GM03348 (cell line): ENCODE measurements at regions not wholly inside any gene's neighbourhood (a gene's known extent, or its start where the extent isn't known, plus 50 kb on each side); places are given as distances from the start of the nearest gene placed in this dataset.

ENCODE experiments used
- DNase-seq: peaks from one replicate; pipeline ENCODE4 v3.0.0; 2012; ENCODE audit warnings: low spot score

DNA sequence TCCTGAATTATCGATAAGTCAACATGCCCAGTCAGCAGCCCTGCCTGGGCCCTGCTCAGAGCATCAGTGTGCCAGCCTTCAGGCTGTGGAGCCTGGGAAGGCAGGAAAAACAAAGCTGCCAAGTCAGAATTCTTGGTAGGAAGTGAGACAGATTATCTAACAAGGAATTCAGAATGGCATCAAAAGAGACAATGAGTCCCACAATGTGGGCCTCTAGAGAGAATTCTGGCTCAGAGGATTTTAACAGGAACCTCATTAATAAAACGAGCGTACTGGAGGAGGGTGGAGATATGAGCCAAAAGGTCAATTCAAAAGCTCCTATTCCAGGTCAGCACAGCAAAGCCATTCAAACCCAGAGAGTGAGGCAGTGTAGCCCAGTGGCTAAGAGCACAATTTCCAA lies 327.6 kb upstream of the MMADHC start:
- no peak for DNase-seq

DNA sequence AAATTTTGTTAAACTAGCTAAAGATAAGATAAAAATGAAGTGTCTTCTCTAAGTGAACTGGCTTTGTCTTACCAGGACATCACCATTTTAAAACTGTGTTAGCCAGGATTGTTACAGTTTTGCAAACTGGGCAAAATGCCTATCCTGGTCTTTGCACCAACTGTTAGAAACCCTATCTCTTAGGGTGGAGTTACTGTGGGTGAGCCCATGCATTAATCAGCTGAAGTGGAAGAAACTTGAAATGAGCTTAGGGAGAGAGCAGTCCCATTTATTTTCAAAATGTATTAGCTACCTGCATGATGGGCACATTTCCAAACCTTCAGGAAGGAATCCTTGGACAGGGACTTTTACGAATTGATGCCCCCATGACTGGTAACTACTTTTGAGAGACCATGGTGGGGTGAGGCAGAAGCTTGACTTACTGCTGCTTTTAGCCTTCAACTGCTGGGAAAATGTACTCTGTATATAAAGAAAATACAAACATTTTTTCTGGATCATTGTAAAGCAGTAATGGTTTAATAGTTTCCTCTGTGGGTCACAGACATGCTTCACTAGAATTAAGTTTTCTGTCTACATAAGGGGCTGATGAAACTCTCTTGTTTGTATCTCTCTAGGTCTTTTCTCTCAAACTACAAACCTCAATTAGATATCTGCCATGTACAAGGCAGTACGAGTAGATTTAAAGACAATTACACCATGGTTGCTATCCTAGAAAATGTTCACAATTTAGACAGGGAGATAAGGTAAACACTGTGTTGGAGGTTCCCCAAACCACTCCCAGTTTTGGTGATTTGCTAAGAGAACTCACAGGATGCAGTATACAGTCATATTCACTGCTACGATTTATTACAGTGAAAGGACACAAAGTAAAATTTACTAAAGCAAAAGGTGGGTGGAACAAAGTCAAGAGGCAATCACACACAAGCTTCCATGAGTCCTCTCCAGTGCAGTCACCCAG lies 321.4 kb upstream of the MMADHC start:
- DNase-seq = no peak

DNA sequence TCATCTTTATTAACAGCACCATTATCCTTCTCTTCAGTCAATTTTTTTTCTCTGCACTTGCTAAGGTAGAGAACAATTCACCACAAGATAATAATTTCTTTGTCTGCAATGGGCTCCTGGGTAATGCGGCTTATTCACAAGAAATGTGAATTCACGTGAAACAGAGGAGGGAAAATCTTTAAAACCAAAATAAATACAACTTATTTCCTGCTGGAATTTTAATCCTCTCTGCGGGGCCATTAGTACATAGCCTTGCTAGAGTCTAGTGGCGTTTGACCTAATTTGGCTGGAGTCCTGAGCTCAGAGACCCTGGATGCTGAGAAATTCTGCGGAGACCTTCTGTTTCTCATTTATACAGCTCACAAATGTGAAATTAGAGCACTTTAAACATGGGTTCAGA lies 319.3 kb upstream of the MMADHC start:
- no peak for DNase-seq

DNA sequence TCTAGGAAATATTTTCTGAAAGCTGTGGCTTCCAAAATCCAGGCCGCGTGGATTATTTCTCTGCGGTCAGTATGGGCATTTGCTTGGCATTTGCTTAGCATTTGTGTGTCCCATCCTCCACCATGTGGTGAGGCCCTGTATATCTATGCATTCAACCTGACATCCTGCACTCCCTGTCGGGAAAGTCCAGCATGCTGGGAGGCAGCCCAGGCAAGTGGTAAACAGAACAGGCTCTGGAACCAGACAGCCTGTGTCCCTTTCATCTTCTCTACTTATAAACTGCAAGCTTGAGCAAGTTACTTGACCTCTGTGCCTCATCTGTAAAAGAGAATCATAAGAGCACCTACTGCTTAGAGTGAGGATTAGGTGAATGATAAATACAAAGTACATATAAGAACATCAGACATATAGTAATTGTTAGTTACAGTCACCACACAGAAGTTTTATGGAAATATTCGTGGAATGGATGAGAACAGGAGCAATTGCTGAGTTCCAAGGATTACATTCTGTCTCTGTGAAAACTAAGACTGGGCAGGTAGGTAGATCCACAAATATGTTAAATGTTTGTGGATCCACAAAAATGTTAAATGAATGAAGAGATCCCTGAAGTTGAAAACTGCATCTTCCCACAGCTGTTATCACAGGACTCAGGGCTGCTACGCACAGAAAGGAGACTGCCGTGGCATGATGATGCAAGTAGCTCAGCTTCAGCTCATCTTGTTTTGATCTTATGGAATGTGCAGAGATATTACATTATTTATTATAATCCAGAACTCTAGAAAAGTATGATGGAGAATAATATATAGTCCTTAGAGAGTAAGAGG lies 317.0 kb upstream of the MMADHC start:
- no peak for DNase-seq

DNA sequence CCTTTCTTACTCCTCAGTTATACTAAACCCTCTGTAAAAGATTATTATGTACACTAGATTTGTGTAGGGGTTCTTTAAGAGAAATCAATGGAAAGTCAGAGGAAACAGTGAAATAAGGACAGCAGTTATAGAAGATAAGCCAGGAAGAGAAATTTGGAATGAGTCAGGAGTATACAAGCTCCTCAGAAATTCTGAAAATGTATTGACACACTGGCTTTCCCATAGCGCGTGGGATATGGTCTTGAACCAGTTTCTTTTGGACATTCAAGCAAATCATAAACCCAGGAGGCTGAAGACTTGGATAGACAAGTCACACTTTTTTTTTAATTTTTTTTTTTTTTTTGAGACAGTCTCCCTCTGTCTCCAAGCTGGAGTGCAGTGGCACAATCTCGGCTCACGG lies 316.1 kb upstream of the MMADHC start:
- DNase-seq = peak; percentile 20

DNA sequence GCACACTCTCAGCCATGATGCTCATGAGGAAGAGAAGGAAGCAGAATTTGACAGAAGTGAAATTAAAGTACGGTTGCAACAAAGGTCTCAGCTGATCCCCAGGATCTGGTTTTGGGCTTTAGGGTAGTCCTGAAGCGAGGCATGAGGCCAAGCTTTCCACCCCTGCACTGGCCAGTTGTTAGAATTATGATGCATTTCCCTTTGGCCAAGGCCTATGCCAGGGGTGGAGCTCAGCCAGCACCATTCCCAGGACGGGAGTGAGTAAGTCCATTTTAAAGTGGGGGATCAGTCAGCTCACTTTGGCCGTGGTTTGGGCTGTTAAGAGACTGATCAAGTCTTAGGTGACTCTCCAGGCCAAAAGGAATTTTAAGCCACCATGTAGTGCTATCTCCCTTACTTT lies 314.5 kb upstream of the MMADHC start:
- peak; percentile 65 for DNase-seq

DNA sequence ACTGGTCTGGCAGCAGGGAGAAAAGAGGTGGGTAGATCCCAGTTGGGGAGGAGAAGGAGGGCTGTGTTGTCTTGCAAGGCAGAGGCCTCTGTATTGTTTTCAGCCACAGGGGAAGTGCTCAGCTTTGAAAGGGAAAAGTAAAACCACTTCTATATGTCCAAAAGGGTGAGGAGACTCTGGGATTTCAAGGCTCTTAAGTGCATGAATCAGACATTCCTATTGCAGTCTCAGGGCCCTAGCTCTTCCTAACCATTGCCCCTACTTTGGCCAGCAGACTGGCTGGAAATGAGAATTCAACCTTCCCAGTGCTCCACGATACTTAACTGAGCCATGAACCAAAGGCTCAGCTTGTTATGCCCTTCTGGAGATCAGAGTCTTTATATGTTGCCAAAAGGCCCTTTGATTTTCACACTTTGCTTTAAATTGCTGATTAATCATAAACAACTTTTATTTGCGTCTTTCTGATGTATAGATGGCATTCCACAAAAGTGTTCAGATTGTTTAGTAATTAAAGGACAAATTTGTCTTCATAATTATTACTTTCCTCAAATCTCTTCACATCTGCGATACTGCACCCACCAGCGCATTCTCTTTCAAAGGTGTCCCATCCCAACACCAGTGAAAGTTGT lies 313.8 kb upstream of the MMADHC start:
- no peak for DNase-seq

GRCh38 chr2:149899390-149899789 lies 311.8 kb upstream of the MMADHC start:
- no peak for DNase-seq

DNA sequence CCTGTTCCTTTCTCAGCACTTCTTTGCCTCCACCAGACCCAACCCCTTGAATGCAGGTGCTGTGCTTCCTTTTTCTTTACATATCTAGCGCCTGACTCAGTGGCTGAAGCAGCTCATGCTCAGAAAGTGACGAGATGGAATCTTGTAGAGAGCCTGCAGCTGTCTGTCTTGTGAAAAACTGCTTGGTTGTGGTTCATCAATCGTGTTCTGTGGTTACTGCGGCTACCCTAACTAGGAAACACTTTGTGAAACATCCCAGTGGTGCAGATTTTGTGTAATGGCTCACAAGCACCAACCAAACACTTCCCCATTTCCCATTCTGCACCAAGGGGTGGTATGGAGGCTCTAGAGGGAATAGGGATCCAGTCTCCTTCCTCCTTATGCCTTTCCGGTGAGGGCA lies 307.2 kb upstream of the MMADHC start:
- no peak for DNase-seq

DNA sequence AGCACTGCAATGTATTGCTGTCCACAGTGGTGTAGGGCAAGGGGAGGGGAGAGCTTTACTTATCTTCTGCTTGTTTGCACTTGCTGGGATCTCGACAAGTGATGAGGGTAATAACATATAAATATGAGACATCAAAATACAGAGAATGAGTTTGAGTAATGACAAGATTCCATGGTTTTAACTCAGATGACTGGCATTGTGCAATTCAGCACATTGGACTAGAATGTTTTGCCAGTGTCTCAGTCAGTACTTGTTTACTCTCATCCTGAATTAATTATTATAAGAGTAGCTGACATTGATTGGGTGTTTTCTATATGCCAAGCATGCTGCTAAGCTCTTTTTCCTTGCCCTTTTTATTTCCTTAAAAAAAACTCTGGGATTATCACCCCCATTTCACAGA lies 306.7 kb upstream of the MMADHC start:
- DNase-seq = peak; percentile 29

DNA sequence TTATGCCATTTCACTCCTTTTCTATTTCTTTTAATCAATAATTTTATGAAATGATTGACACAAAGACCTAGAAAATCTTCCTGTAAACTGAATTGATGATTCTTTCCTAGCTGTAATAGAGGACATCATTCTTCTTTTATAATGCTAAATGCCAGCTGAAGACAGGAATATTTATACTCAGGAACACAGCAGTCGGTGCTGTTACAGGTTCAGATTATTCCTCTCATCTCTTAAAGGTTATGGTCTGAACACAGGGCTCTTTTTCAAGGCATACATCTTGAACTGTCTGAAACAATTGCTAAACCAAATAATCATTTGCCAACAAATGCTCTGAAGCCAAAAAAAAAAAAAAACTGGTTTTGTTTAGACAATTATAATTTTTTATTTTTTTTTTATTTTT lies 305.0 kb upstream of the MMADHC start:
- DNase-seq = no peak

GRCh38 chr2:149885946-149886345 lies 298.4 kb upstream of the MMADHC start:
- DNase-seq = no peak

- no peak for DNase-seq
Observed at GRCh38 chr2:149885468-149885867, 297.9 kb upstream of the MMADHC start.

GRCh38 chr2:149884871-149885270 lies 297.3 kb upstream of the MMADHC start:
- no peak for DNase-seq

DNA sequence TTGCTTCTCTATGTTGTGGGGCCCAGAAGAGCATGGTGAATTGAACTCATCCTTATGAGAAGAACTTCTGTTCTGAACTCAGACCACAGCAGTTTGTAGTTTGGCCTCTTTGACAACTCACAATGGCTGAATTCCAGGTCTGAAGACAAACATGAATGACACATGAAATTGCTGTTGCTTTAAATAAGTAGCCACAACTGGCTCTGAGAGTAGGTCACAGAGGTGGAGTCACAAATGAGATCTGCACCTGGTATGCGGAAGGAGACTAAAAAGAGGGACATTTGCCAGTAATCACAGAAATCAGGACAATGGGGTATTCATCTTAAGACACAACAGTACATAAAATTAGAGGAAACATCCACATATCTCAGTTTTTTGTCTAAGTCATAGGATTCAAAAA lies 290.3 kb upstream of the MMADHC start:
- no peak for DNase-seq

- DNase-seq = no peak
Observed at GRCh38 chr2:149877074-149877473, 289.5 kb upstream of the MMADHC start.

DNA sequence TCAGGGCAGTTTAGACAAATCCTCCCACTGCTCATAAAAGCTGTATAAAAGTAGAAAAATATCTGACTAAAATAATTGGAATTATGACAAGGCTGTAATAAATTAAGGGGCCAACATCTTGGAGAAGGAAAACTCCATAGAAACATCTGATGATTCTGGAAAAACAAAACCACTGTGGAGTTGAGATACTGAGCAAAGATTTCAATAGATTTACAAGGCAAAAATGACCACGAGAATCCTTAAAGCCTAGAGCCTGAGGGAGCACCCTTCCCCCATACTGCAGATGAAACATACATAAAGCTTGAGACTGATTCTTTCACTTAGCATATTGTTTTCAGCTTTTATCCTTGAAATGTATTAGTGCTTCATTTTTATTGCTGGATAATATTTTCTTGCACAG lies 286.4 kb upstream of the MMADHC start:
- no peak for DNase-seq

GRCh38 chr2:149872638-149873150 lies 285.1 kb upstream of the MMADHC start:
- DNase-seq = no peak

- DNase-seq = no peak
Observed at GRCh38 chr2:149872041-149872440, 284.5 kb upstream of the MMADHC start.

DNA sequence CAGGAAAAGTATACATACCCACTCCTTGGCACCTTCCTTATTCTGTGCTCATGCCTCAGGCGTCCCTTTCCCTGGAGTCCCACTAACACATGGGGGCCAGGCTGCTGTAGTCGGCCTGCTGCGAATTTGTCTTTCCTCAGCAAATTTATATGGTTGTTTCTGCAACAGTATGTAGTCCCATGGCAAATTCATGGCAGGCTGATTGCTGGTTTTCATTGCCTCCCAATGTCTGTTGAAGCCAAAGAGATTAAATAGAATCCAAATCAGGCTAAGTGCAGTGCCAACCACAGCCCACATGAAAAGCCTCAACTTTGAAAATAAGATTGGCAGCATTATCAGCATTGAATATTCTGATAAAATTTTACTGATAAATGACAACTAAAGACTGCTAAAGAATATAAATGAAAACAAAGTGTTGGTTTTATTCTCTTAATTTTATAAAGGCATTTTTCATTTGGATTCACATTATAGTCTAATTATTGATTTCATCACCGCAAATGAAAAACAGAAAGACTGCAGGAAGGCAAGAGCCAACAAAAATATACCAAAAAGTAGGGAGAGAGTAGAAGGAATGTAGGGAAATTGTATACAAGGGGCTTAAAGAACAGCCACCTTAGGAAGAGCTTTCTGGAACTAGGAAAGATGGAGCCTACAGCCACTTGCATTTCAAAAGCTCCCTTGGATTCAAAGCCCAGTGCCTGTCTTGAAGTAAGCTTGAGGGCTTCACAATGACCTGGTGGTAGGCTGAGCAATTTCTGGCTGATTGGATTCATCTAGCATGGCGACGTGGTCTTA lies 283.7 kb upstream of the MMADHC start:
- DNase-seq = no peak

- DNase-seq = no peak
Observed at GRCh38 chr2:149863227-149863626, 275.7 kb upstream of the MMADHC start.

DNA sequence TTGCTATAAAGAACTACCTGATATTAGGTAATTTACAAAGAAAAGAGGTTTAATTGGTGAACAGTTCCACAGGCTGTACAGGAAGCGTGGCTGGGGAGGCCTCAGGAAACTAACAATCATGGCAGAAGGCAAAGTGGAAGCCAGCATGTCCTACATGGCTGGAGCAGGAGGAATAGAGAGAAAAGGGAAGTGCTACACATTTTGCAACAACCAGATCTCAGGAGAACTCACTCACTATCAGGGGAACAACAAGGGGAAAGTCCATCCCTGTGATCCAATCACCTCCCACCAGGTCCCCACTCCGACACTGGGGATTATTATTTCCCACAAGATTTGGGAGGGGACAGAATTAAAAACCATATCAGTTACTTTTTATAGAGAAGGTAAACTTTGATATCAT lies 273.5 kb upstream of the MMADHC start:
- DNase-seq = no peak
